HG03571 (cell line): ENCODE measurements at regions not wholly inside any gene's neighbourhood (a gene's known extent, or its start where the extent isn't known, plus 50 kb on each side); places are given as distances from the start of the nearest gene placed in this dataset.
A peak's percentile ranks its signal among the peaks of the same experiment; 100 is the strongest.
"Not testable (repeated sequence)": the region's sequence is repeated elsewhere in the genome, so short reads cannot be mapped to it uniquely, and the experiment has no call there.

Experiments used
- ATAC-seq: cut with Tn5 transposase; IDR thresholded peaks from one replicate; pipeline ENCODE4 v1.9.1; 2021; ENCODE audit not compliant: unreplicated experiment

DNA sequence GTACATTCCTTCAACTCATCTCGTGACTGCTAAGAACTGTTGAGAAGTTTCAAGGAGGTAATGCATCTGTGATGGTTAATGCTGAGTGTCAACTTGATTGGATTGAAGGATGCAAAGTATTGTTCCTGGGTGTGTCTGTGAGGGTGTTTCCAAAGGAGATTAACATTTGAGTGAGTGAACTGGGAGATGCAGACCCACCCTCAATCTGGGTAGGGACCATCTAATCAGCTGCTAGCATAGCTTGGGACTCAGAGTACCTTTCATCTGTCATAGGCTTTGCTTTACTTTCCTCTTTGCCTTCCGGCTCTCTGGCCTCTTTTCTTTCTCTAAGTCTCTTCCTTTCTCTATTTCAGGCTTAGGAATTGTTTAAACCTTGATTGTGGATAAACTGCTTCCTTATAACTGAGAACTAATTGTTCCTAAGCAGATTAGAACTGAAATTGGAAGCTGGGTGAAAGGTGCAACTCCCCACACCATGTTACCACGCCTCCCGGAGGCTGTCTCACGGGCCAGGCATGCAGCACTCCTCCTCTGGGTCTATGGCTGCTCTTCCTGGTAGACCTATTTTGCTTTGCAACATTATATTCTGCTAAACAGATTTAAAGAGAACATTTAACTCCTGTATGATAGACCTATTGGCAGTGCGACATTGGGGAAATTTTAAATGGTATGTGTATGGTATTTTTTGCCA lies 298.2 kb downstream of the CCSER2 start:
- no peak for ATAC-seq

DNA sequence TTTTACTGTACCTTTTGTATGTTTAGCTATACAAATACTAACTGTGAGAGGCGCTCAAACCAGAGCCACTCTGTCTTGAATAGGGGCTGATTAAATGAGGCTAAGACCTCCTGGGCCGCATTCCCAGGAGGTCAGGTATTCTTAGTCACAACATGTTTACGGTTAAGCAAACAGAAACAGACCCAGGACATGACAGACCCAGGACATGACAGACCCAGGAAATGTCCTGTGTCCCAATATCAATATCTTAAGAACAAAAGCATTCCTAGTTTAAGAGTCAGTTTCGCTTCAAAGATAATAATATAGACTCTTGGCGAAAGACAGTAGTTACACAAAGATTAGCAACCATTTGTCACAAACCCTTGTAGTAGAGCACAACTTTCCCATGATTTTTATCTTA lies 304.5 kb downstream of the CCSER2 start:
- ATAC-seq, result no peak

DNA sequence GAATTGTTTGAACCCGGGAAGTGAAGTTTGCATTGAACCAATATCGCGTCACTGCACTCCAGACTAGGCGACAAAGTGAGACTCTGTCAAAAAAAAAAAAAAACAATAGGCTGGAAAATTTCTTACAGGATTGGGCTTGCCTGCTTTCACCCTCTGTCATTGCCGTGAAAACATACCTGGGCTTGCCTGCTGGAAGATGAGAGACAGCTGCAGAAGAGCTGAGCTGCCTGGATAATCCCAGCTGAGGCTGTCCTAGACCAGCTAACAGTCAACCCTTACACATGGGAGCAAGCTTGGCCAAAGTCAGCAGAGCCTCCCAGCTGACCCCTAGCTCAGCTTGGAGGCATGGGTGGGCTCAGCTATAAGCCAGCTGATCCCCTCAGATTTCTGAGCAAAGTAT lies 306.2 kb downstream of the CCSER2 start:
- no peak for ATAC-seq

DNA sequence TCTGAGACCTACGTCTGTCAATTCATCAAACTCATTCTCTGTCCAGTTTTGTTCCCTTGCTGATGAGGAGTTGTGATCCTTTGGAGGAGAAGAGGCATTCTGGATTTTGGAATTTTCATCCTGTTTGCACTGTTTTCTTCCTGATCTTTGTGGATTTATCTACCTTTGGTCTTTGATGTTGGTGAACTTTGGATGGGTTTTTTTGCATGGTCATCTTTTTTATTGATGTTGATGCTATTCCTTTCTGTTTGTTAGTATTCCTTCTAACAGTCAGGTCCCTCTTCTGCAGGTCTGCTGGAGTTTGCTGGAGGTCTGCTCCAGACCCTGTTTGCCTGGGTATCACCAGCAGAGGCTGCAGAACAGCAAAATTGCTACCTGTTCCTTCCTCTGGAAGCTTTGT lies 322.2 kb downstream of the CCSER2 start:
- not testable (repeated sequence) for ATAC-seq

DNA sequence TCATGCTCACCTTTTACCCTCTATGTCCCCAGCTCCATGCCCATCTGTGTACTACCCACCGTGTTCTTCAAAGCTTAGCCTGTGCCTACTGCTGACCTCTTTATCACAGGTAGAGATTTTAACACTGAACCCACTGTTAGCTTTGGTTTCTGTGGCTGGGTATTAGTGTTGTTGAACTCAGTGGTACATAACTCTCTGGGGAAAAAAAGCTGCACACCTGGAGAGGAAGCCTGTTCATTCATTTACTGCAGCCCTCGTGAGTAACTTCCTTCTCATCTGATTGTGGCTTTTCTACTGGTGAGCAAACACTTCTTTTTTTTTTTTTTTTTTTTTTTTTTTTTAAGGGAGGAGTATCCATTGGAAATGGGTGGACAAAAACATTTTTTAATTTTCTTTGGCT lies 326.3 kb downstream of the CCSER2 start:
- ATAC-seq, result peak; percentile 69

DNA sequence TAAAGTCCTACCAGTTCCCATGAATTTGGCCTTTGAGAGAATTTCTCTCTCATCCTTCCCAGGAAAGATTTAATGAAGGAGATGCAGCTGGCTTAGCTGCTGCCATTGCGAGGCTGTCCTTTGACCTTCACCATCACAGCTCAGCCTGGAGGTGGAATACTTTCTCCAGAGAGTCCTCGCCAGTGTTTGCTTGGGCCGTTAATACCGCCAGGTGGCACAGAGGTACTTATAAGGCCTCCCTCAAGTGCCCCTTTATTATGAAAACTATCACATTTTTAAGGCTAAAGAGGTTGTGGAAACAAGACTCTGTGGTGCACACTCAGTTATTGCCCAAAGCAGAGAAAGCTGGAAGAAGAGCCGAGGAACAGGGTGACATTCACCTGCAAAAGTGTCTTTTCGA lies 330.6 kb downstream of the CCSER2 start:
- no peak for ATAC-seq

DNA sequence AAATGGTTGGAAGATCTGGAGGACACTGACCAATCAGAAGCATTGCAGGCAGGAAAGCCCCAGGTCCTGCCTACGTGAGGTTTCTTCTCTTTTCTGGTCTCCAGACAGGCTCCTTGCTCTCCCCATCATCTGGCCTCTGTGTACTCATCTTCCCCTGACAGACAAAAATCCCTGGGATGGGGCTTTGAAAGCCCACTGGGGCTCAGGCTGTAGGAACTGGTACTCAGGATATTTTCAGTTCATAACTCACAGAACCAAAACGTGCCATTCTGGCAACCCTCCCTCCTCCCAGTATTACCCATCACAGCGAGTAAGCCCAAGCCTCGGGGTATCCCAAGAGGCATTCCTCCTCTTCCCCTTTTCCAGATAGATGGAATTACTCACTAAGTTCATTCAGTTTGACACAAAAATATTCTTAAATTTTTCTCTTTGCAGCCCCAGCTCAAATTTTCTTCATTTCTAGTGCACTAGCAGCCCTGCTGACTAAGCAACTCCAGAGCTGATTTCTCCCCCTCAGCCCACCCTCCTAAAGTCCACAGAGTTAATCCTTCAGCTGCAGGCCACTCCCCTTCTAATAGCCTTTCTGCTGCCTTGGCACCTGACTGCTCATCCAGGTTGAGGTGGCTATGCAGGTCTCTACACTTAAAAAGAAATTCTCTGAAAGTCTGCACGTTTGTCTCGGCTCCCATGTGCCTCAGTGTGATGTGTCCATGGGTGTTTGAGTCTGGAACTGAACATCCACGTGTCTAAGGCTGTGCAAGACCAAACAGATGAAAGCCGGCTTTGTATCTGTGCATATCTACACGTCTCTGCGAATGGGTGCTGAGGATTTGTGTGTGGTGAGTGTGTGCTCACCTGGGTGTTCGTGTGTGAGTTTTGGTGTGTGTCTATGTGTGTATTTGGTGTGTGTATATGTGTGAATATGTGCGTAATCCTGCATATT lies 331.4 kb downstream of the CCSER2 start:
- ATAC-seq, result no peak

DNA sequence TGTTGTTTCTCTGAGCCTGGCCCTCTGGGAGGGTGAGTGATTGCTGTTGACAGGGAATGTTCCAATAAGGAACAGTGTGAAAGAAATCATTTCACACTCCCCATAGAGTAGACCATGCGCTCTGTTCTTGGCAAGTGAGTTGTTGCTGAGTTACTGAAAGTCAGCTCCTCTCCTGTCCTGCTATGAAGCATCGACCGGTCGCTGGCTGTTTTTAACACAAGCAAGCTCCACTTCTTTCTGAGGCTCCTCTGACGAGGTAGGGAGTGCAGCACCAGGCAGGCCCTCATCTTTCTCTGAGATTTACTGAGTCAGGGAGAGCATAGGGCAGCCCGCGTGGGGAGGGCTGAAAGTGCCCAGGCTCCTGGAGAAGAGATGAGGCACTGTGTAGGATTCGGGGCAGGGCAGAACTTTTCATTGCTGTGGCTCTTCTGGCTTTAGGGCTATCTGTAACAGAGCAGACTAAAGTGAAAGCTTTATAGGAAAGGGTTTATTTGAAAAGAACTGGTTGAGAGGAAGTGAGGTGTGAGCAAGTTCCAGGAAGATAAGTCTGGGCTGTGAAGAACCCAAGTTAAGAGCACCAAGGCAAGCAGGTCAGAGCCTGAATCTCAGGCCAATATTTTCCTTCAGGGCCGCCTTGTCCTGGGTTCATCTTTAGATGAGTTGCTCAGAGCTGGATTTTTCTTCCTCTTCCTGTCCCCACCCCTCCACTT lies 332.2 kb downstream of the CCSER2 start:
- no peak for ATAC-seq

DNA sequence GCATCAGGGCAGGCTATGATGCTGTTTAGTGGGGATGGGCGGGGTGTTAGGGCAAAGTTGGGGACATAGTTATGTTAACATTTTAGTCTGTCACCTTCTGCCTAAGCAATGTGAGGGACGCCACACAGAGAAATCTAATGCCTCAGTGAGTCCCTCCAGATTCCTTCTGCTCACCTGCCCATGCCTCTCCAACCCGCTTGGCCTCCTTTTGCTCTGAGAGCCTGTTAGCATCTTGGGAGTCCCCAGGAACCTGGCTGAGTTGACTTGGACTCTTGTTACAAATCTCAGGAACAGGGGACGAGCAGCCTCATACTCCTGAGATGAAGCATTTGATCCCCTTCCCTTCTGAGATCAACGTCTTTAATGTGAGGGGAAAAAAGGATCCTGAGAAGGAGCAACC lies 336.8 kb downstream of the CCSER2 start:
- no peak for ATAC-seq

DNA sequence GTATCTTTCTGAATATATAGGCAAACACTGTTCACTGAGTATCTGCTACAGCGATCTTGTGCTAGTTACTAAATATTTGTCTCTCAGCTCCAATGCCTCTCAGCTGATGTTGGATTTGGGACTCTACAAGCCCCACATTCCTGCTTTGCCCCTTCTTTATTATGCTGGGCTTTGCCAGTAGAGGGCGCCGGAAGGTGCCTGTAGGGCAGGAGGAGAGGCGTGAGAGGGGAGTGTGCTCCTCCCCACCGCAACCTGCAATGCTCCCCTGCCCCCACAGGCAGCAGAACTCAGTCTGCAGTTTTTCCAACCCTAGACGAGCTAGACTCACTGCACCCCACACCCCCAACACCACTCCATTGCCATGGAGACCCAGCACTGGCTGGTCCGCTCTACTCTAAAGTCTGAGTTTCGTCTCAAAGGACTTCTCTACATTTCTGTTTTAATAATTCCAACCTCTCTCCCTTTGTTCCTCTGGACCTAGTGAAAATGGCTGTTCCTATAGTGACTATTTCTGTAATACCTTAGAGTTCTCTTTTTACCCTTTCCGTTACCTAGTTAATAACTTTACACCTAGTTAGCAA lies 337.6 kb downstream of the CCSER2 start:
- no peak for ATAC-seq

DNA sequence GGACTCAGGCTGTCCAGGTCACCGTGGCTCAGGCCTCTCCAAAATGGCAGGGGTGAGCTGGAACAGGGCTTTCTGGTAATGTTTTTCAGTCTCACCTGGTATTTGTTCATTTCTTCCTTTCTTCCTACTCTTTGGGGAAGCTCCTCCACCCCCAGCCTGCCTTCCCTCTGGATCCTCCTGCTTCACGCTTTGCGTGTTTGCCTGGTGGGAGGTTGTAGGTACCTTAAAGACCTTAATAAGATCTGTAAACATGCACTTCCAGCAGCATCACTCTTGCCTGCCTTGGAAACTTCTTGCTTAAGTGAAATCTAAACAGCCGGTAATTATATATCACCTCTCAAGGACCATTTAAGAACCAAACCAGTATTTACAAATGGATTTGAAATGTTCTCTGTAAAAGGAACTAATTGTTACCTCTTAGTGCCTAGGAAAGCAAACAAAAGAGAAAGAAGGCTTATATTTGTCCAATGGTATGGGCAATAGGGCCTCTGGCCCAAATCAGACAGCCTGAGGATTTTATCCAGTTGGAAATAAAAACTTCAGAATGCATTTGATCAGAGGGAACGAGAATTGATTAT lies 339.9 kb downstream of the CCSER2 start:
- no peak for ATAC-seq

DNA sequence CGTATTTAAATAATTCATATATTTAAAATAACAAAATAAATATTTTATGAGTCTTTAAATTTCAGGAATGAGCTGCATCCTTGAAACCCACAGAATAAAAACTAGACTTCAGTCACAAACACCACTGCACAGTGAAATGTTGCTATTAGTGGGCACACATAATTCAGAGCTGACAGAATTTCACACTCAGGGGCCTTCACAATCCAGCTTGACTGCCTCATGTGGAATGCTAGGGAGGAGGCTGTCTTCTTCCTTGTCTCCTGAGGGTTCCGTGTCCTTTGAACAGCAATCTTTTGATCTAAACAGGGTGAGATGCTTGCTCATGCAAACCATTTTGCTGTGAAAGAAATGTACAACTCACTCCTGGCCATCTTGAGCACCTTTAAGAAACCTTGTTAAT lies 346.7 kb downstream of the CCSER2 start:
- no peak for ATAC-seq

DNA sequence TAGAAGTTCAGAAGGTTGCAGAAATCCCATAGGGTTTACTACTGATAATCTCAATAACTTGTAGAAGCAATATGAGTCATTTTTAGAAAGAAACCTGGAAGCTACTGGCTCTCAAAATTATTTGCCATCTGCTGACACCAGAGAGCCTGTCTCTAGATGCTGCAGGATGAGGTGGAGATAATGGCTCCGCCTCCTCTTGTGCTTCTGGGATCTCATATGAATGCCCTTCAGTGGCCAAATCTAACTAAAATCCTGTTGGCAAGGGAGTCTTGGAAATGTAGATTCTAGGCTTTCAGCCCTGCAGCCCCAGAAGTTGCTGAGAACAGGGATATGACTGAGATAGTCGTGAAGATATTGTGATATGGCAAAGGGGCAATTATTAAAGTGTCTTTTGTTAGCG lies 348.1 kb downstream of the CCSER2 start:
- ATAC-seq, result no peak

DNA sequence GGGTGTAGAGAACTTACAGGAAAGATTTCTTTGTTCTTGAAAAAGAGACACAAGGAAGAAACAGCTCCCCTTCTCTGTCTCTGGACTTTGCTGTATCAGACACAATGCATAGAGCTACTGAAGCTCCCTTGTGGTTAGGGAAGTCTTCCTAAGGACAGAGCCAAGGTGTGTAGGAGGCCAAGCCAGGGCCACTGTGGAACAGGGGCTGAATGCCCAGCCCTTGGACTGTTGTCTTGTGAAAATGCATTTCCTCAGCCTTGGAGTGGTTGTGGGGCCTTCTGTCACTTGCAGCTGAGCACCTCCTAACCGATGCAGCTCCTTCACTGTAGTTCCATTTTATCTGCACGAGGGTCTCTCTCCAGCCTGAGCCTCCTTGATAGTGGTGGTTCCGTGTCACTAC lies 353.4 kb downstream of the CCSER2 start:
- ATAC-seq, result no peak

DNA sequence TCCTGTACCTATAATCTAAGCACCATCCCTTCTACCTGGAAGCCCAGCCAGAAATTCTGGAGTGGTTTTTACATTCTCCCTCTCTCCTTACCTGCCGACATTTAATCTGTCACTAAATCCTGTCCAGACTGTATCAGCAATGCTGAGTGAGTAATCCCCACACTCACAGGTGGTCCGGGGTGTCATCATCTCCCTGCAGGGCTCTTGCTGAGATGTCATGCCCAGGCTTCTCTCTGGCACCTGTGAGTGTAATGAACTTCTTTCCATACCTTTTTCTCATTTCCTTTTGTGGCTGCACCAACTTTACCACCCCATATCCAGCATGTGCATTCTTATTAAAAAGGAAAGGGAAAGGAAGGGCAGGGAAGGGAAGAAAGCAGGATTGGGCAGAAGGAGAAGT lies 355.2 kb downstream of the CCSER2 start:
- ATAC-seq, result no peak

DNA sequence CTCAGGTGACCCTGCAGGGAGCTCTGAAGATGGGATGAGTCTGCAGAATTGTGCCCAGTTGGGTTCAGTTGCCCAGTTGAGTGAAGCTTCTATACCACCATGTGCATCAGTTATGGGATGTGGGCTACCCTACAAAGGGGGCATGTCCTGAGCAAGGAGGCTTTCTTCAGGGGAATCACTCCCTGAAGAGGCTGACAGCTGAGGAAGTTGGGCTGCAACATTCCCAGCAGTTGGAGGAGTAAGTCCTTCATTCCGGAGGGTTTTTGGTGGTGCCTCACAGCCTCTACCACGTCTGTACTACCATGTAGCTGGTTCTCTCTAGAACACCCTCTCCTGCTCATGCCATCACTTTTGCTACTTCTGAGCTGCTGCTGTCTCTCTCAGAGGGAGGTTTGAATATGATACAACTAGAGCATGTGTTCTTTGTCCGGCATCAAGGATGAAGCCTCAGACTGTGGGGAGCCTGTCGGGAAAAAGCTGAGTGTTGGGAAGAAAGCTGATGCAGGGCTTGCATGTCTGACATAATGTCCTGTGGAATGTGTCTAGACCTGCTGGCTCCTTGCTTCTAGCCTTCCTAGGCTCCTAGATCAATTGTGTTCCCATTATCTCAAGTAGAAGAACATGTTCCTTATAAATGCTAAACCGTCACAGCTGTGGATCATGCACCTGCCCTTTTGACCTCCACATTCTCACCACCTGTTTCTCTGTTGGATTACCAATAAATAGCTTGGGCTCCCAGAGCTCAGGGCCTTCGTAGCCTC lies 355.8 kb downstream of the CCSER2 start:
- no peak for ATAC-seq

DNA sequence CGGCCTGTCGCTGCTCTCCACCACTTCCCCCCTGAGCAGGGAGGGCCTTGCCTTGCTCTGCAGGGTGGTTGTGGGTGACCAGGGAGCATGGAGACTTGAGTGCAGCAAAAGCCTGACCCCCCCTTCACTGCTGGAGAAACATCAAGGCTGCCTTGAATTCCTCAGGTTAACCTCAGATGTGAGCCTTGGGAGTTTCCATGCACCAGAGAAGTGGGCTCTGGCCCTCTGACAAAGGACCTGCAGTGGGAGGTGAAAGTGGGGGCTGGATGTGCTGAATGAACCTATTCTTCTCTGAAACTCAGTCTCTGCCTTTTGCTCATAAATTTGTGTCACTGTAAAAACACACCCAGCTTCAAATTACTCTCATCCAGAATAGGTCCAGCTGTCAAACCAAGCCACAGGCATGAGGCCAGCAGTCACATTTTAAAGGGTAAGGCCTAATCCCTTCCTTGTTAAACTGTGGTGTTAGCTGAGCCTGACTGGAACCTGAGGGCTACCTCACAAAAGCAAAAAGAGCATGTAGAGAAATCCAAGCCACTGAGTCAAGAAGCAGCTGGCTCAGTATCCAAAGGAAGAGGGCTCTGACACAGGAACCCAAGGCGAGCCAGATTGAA lies 356.8 kb downstream of the CCSER2 start:
- ATAC-seq, result no peak

DNA sequence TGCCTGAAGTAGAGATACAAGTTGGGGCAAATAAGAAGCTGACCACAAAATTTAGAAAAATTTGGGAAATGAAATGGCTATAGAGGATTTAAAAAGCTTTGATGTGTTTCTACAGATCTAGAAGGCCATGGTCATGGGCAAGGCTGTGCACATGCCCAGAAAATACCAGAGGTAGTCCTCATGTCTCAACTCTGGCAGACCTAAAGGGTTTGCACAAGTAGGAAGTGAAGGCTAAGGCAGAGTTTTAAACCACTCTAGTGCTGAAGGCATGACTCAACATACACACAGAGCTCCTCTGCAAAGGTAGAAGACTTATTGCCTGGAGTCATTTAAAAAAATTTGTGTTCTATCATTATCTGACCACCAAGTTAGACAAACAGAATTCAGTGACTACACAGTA lies 364.6 kb downstream of the CCSER2 start:
- ATAC-seq, result no peak

DNA sequence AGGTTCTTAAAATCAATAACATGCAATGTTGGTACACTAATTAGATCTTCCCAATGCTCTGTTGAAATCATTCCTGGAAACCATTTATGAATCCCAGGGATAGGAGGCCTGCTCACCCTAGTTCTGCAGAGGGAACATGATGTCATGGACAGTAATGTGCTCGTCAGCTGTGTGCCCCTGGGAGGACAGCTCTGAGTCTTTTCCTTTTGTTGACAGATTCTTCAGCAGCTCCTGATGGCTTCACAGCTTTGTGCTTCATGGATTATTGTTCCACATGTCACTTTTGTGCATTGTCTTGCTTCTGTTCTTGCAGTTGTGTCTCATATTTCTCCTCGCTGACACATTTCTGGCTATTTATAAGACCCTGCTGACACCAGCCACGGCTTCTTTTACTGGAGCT lies 367.5 kb downstream of the CCSER2 start:
- ATAC-seq, result no peak

DNA sequence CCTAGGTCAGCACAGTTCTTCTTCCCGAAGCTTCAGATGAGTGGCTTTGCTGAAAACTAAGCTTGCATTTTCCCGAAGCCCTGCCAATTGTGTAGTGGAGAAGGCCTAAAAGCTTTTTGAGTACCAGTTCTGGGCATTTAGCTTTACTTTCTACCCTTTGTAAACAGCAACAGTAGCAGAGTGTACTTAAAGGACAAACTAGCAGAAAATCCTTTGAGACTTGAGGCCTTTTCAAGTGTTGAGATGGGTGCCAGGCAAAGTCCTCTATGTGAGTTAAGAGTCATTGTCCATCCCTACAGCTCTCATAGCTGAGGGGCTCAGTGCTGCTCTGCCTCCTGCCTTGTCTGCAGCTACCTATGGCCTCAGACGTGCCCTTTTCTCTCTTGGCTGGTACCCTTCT lies 368.2 kb downstream of the CCSER2 start:
- ATAC-seq, result no peak
